Testis (tissue), 2 donors: ENCODE measurements at regions not wholly inside any gene's neighbourhood (a gene's known extent, or its start where the extent isn't known, plus 50 kb on each side); places are given as distances from the start of the nearest gene placed in this dataset.
"Not testable (repeated sequence)": the region's sequence is repeated elsewhere in the genome, so short reads cannot be mapped to it uniquely, and the experiment has no call there.

Experiments
- DNase-seq: peaks from one replicate; pipeline ENCODE4 v3.0.0-alpha.2; 2019
- H3K27ac ChIP-seq, 2 donors: fragments of 200-600 bp; sonication (generic); one replicate each; pipeline ENCODE4 v1.5.1; 2019
- H3K27me3 ChIP-seq: fragments of 200-600 bp; sonication (generic); one replicate; pipeline ENCODE4 v1.5.1; 2019
- H3K36me3 ChIP-seq: fragments of 200-600 bp; sonication (generic); one replicate; pipeline ENCODE4 v1.5.1; 2017; ENCODE audit warnings: low read depth; ENCODE audit errors: missing control alignments
- H3K4me1 ChIP-seq: fragments of 200-600 bp; sonication (generic); one replicate; pipeline ENCODE4 v1.5.1; 2019
- H3K4me3 ChIP-seq, 2 donors: fragments of 200-600 bp; sonication (generic); one replicate each; pipeline ENCODE4 v1.5.1; 2017 to 2019
- H3K9me3 ChIP-seq: fragments of 200-600 bp; sonication (generic); one replicate; pipeline ENCODE4 v1.5.1; 2017
- CTCF ChIP-seq, 3 experiments: fragments of 450-650 bp in 2 of 3; fragments of 200-600 bp in 1 of 3; sonication (generic) in 1 of 3; IDR thresholded peaks; one replicate each; pipeline ENCODE4 v1.5.1; 2016 to 2019; ENCODE audit warnings: antibody characterized with exemption in 3 of 3, mild to moderate bottlenecking in 2 of 3, moderate library complexity in 1 of 3
- POLR2A ChIP-seq: fragments of 450-650 bp; IDR thresholded peaks from one replicate; pipeline ENCODE4 v1.6.1; 2017; ENCODE audit warnings: antibody characterized with exemption, mild to moderate bottlenecking, moderate library complexity
- WGBS, 2 donors: methylation state at CpG; one replicate each; pipeline ENCODE4 v1.1.5; 2018; 5-methylcytosine and 5-hydroxymethylcytosine counted together
- intact Hi-C: fragments of 100-400 bp; cut with DNase I; formaldehyde crosslinking; loops from one replicate; pipeline ENCODE4 v1.15.1; 2023; ENCODE audit warnings: low total_unique reads

GRCh38 chr21:27359141-27359540 lies 392.3 kb upstream of the ADAMTS5 start:
- no peaks in the 10 kb centered on the region for H3K4me1 ChIP-seq
- no peak overlapping the region for H3K4me3 ChIP-seq
- intact Hi-C loops = no loop called here
- no peaks in the 10 kb centered on the region for H3K36me3 ChIP-seq
- H3K27ac ChIP-seq = no peak overlapping the region
- H3K9me3 ChIP-seq = no peaks in the 10 kb centered on the region
- DNase-seq = no peak
- no peak for TF ChIP-seq CTCF (IDR thresholded peaks at IDR 0.05)
- no peaks in the 10 kb centered on the region for H3K27me3 ChIP-seq

GRCh38 chr21:27352885-27353284 lies 386.0 kb upstream of the ADAMTS5 start:
- H3K36me3 ChIP-seq = no peaks in the 10 kb centered on the region
- no peak for DNase-seq
- H3K4me1 ChIP-seq = no peaks in the 10 kb centered on the region
- H3K9me3 ChIP-seq = no peaks in the 10 kb centered on the region
- H3K4me3 ChIP-seq = no peak overlapping the region
- H3K27ac ChIP-seq = no peak overlapping the region
- no peaks in the 10 kb centered on the region for H3K27me3 ChIP-seq
- TF ChIP-seq POLR2A (no peak), CTCF (IDR thresholded peaks at IDR 0.05) (no peak)
- intact Hi-C loops = no loop called here

GRCh38 chr21:27346041-27346448 lies 379.2 kb upstream of the ADAMTS5 start:
- WGBS, 2 donors = 91 to 95% methylated on average over 2 of the region's 2 CpGs
- no peaks in the 10 kb centered on the region for H3K36me3 ChIP-seq
- no peaks in the 10 kb centered on the region for H3K4me1 ChIP-seq
- TF ChIP-seq CTCF (IDR thresholded peaks at IDR 0.05) (no peak), POLR2A (no peak)
- no peak for DNase-seq
- H3K27ac ChIP-seq = no peak overlapping the region
- H3K27me3 ChIP-seq = no peaks in the 10 kb centered on the region
- H3K4me3 ChIP-seq = no peak overlapping the region
- no peaks in the 10 kb centered on the region for H3K9me3 ChIP-seq
- intact Hi-C loops = no loop called here

GRCh38 chr21:27339902-27340301 lies 373.0 kb upstream of the ADAMTS5 start:
- H3K27me3 ChIP-seq = no peaks in the 10 kb centered on the region
- TF ChIP-seq CTCF (IDR thresholded peaks at IDR 0.05) (no peak), POLR2A (no peak)
- DNase-seq = no peak
- no peak overlapping the region for H3K4me3 ChIP-seq
- no peak overlapping the region for H3K27ac ChIP-seq
- H3K9me3 ChIP-seq = no peaks in the 10 kb centered on the region
- 88 to 89% methylated on average over 5 of the region's 5 CpGs for WGBS, 2 donors
- intact Hi-C loops = no loop called here
- no peaks in the 10 kb centered on the region for H3K36me3 ChIP-seq
- H3K4me1 ChIP-seq = no peaks in the 10 kb centered on the region

- H3K4me1 ChIP-seq, H3K36me3 ChIP-seq, H3K4me3 ChIP-seq, H3K27me3 ChIP-seq, DNase-seq, H3K27ac ChIP-seq, intact Hi-C loops, H3K9me3 ChIP-seq: not testable (repeated sequence)
- 76 to 83% methylated on average over 5 of the region's 5 CpGs for WGBS, 2 donors
Observed at GRCh38 chr21:27338007-27338406, 371.1 kb upstream of the ADAMTS5 start.
